Body of pancreas (tissue), 4 donors: ENCODE measurements at regions not wholly inside any gene's neighbourhood (a gene's known extent, or its start where the extent isn't known, plus 50 kb on each side); places are given as distances from the start of the nearest gene placed in this dataset.

Experiments used
- ATAC-seq: fragments of 150-250 bp; one replicate; pipeline ENCODE4 v1.9.1; 2016
- DNase-seq, 4 donors: peaks; one replicate each; pipeline ENCODE4 v3.0.0-alpha.2; 2019
- H3K27ac ChIP-seq, 4 donors: fragments of 200-600 bp; sonication (generic); 1 replicate in 3 of 4; 2 replicates in 1 of 4; pipeline versions ENCODE4 v1.5.1 to v1.6.1; 2016 to 2019; ENCODE audit warnings: mild to moderate bottlenecking in 1 of 4, mixed read lengths in 1 of 4, moderate library complexity in 1 of 4
- H3K27me3 ChIP-seq, 2 donors: fragments of 200-600 bp; sonication (generic); one replicate each; pipeline ENCODE4 v1.6.0; 2016; ENCODE audit warnings: mild to moderate bottlenecking in 1 of 2
- H3K36me3 ChIP-seq, 2 donors: fragments of 200-600 bp; sonication (generic); replicated peaks in 1 of 2; 2 replicates each; pipeline ENCODE4 v1.5.1; 2016; ENCODE audit warnings: low read depth in 2 of 2; ENCODE audit not compliant: insufficient read depth in 1 of 2
- H3K4me1 ChIP-seq: fragments of 200-600 bp; sonication (generic); one replicate; pipeline ENCODE4 v1.6.0; 2016
- H3K4me3 ChIP-seq, 2 donors: fragments of 200-600 bp; sonication (generic); 1 replicate in 1 of 2; 2 replicates in 1 of 2; pipeline ENCODE4 v1.5.1; 2016 to 2019
- H3K9me3 ChIP-seq, 3 donors: fragments of 200-600 bp; sonication (generic); 1 replicate in 2 of 3; 2 replicates in 1 of 3; pipeline ENCODE4 v1.5.1; 2016
- POLR2A ChIP-seq, 3 donors: fragments of 450-650 bp; IDR thresholded peaks; one replicate each; pipeline ENCODE4 v1.6.1; 2016; ENCODE audit warnings: antibody characterized with exemption in 3 of 3, mild to moderate bottlenecking in 2 of 3
- WGBS, 2 donors: methylation state at CpG; one replicate each; pipeline ENCODE4 v1.1.5; 2017; 5-methylcytosine and 5-hydroxymethylcytosine counted together
- intact Hi-C: fragments of 100-400 bp; cut with DNase I; formaldehyde crosslinking; loops from one replicate; pipeline ENCODE4 v1.15.1; 2023
- TF ChIP-seq, protein P1 (sequence below), 7 experiments: fragments of 450-650 bp in 4 of 7; fragments of 200-600 bp in 3 of 7; sonication (generic) in 3 of 7; IDR thresholded peaks; one replicate each; pipeline ENCODE4 v1.5.1; 2016 to 2019; ENCODE audit warnings: antibody characterized with exemption in 7 of 7

- H3K27me3 ChIP-seq, result no peaks in the 10 kb centered on the region
- H3K4me1 ChIP-seq, result no peaks in the 10 kb centered on the region
- H3K4me3 ChIP-seq, result no peak overlapping the region
- no peak overlapping the region for H3K27ac ChIP-seq
- H3K9me3 ChIP-seq, result no peaks in the 10 kb centered on the region
- DNase-seq (no peak), ATAC-seq (no peak)
- no peak for TF ChIP-seq POLR2A (IDR thresholded peaks at IDR 0.05)
- TF ChIP-seq, protein P1, sequence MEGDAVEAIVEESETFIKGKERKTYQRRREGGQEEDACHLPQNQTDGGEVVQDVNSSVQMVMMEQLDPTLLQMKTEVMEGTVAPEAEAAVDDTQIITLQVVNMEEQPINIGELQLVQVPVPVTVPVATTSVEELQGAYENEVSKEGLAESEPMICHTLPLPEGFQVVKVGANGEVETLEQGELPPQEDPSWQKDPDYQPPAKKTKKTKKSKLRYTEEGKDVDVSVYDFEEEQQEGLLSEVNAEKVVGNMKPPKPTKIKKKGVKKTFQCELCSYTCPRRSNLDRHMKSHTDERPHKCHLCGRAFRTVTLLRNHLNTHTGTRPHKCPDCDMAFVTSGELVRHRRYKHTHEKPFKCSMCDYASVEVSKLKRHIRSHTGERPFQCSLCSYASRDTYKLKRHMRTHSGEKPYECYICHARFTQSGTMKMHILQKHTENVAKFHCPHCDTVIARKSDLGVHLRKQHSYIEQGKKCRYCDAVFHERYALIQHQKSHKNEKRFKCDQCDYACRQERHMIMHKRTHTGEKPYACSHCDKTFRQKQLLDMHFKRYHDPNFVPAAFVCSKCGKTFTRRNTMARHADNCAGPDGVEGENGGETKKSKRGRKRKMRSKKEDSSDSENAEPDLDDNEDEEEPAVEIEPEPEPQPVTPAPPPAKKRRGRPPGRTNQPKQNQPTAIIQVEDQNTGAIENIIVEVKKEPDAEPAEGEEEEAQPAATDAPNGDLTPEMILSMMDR (IDR thresholded peaks at IDR 0.05), result no peak
- H3K36me3 ChIP-seq, result no peaks in the 10 kb centered on the region
- WGBS, 2 donors, result 58 to 69% methylated on average over 3 of the region's 3 CpGs
- intact Hi-C loops, result no loop called here
Measured at GRCh38 chr20:61083431-61083830, 168.6 kb upstream of the CDH4 start.

- no peak for TF ChIP-seq POLR2A (IDR thresholded peaks at IDR 0.05)
- TF ChIP-seq, protein P1 (IDR thresholded peaks at IDR 0.05), result no peak
- H3K4me3 ChIP-seq, result no peak overlapping the region
- H3K27me3 ChIP-seq, result no peaks in the 10 kb centered on the region
- no peaks in the 10 kb centered on the region for H3K9me3 ChIP-seq
- no peaks in the 10 kb centered on the region for H3K4me1 ChIP-seq
- DNase-seq (no peak), ATAC-seq (no peak)
- 81 to 88% methylated on average over 1 of the region's 1 CpG for WGBS, 2 donors
- no peak overlapping the region for H3K27ac ChIP-seq
- no peaks in the 10 kb centered on the region for H3K36me3 ChIP-seq
- intact Hi-C loops, result no loop called here
Measured at GRCh38 chr20:61086031-61086430, 166.0 kb upstream of the CDH4 start.

DNA sequence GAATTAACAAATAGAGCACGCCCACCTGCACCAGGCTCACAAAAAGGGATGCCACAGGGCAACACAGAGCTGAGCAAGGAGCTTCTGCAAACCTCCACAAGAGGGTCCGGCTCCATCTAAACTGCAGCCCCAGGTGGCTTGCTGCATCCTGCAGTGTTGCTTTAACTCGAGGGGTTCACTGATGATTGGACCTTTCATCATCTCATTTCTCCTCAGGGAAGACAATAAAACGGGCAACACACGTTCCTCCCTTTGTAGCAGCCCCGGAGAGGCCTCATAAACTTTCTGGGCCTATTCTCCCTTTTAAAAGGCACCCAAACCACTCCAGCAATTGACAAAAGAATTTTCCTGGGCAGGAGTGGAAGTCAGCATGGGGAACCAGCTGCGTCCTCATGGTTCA is 161.5 kb upstream of the CDH4 start:
- Histone ChIP-seq H3K4me3 (no peak overlapping the region), H3K9me3 (peaks cover 0 to 7% (median 0%) of the 10 kb centered on the region in 3 donors), H3K4me1 (no peaks in the 10 kb centered on the region), H3K36me3 (no peaks in the 10 kb centered on the region), H3K27me3 (no peaks in the 10 kb centered on the region), H3K27ac (no peak overlapping the region)
- intact Hi-C loops, result no loop called here
- TF ChIP-seq, protein P1 (IDR thresholded peaks at IDR 0.05), result no peak
- TF ChIP-seq POLR2A (IDR thresholded peaks at IDR 0.05), result no peak
- WGBS, 2 donors, result 44 to 48% methylated on average over 7 of the region's 7 CpGs
- ATAC-seq, result no peak
- DNase-seq, result no peak

DNA sequence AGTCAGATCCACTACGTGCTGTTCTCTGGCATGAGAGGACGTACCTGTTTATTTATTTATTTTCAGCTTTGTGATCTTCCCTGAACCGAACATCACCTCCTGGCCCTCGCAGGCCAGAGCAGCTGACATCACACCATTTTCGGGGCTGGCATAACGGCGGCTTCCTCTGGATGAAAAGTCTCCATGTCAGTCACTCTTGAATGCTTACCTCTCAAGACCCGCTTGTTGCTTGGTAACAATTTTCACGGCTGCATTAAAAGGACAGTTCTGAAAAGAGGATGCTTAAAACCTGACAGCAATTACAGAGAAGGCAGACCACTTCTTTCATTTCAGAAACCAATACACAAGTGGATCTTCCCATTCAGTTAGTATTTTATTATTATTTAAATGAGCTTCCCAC is 159.8 kb upstream of the CDH4 start:
- 74 to 79% methylated on average over 9 of the region's 9 CpGs for WGBS, 2 donors
- ATAC-seq (no peak), DNase-seq (no peak)
- intact Hi-C loops, result no loop called here
- H3K36me3 ChIP-seq, result no peaks in the 10 kb centered on the region
- peaks cover 0 to 7% (median 0%) of the 10 kb centered on the region in 3 donors for H3K9me3 ChIP-seq
- H3K27me3 ChIP-seq, result no peaks in the 10 kb centered on the region
- H3K27ac ChIP-seq, result no peak overlapping the region
- TF ChIP-seq POLR2A (IDR thresholded peaks at IDR 0.05), result no peak
- TF ChIP-seq, protein P1 (IDR thresholded peaks at IDR 0.05), result no peak
- no peak overlapping the region for H3K4me3 ChIP-seq
- H3K4me1 ChIP-seq, result no peaks in the 10 kb centered on the region

DNA sequence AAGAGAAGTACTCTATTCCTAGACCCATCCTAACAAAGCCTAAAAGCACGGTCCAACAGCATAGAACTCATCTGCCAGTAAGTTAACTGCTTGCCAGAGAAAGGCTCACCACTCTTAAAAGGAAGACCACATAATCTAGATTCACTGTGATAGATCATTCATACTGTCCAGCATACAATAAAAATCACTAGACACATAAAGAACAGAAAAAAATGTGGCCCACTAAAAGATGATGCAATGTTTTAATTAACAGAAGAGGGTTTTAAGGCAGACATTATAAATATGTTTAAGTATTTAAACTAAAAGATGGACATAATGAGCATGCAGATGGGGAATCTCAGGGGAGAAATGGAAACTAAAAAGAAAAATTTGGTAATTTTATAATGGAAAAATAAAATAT is 157.5 kb upstream of the CDH4 start:
- no peaks in the 10 kb centered on the region for H3K36me3 ChIP-seq
- no peak overlapping the region for H3K27ac ChIP-seq
- no peak for DNase-seq
- H3K4me1 ChIP-seq, result no peaks in the 10 kb centered on the region
- ATAC-seq, result no peak
- TF ChIP-seq, protein P1 (IDR thresholded peaks at IDR 0.05), result no peak
- TF ChIP-seq POLR2A (IDR thresholded peaks at IDR 0.05), result no peak
- H3K27me3 ChIP-seq, result no peaks in the 10 kb centered on the region
- 45 to 53% methylated on average over 1 of the region's 1 CpG for WGBS, 2 donors
- peaks cover 0 to 7% (median 0%) of the 10 kb centered on the region in 3 donors for H3K9me3 ChIP-seq
- intact Hi-C loops, result no loop called here
- H3K4me3 ChIP-seq, result no peak overlapping the region
